Ecto neural progenitor cell (in vitro differentiated cells): ENCODE measurements at regions not wholly inside any gene's neighbourhood (a gene's known extent, or its start where the extent isn't known, plus 50 kb on each side); places are given as distances from the start of the nearest gene placed in this dataset.
"Not testable (repeated sequence)": the region's sequence is repeated elsewhere in the genome, so short reads cannot be mapped to it uniquely, and the experiment has no call there.

Source experiments
- DNase-seq: peaks from one replicate; pipeline ENCODE4 v3.0.0-alpha.2; 2018; ENCODE audit warnings: low spot score

- no peak for DNase-seq
Measured at GRCh38 chr10:125605167-125605566, 77.8 kb downstream of the TEX36 start.

GRCh38 chr10:125602825-125603224 lies 80.1 kb downstream of the TEX36 start:
- no peak for DNase-seq

- DNase-seq, result no peak
Measured at GRCh38 chr10:125599194-125599593, 83.8 kb downstream of the TEX36 start.

GRCh38 chr10:125595911-125596310 lies 87.1 kb downstream of the TEX36 start:
- DNase-seq, result no peak

GRCh38 chr10:125593644-125594043 lies 89.3 kb downstream of the TEX36 start:
- no peak for DNase-seq

GRCh38 chr10:125592897-125593296 lies 90.1 kb downstream of the TEX36 start:
- no peak for DNase-seq

- no peak for DNase-seq
Measured at GRCh38 chr10:125591886-125592285, 91.1 kb downstream of the TEX36 start.

GRCh38 chr10:125588738-125589137 lies 94.2 kb downstream of the TEX36 start:
- not testable (repeated sequence) for DNase-seq

- no peak for DNase-seq
Measured at GRCh38 chr10:125584954-125585353, 98.0 kb downstream of the TEX36 start.

GRCh38 chr10:125578658-125579315 lies 104.2 kb downstream of the TEX36 start:
- DNase-seq, result no peak

- no peak for DNase-seq
Measured at GRCh38 chr10:125575843-125576242, 107.1 kb downstream of the TEX36 start.

GRCh38 chr10:125568156-125568555 lies 114.8 kb downstream of the TEX36 start:
- no peak for DNase-seq

GRCh38 chr10:125567529-125567928 lies 115.4 kb downstream of the TEX36 start:
- DNase-seq, result no peak

GRCh38 chr10:125565046-125565445 lies 117.9 kb downstream of the TEX36 start:
- DNase-seq, result no peak

GRCh38 chr10:125564570-125564969 lies 118.4 kb downstream of the TEX36 start:
- no peak for DNase-seq

- no peak for DNase-seq
Measured at GRCh38 chr10:125562737-125563136, 120.2 kb downstream of the TEX36 start.

- no peak for DNase-seq
Measured at GRCh38 chr10:125560947-125561346, 122.0 kb downstream of the TEX36 start.

- no peak for DNase-seq
Measured at GRCh38 chr10:125559210-125559609, 123.8 kb downstream of the TEX36 start.

- no peak for DNase-seq
Measured at GRCh38 chr10:125557801-125558505, 125.0 kb downstream of the TEX36 start.

- no peak for DNase-seq
Measured at GRCh38 chr10:125557311-125557710, 125.7 kb downstream of the TEX36 start.

- DNase-seq, result no peak
Measured at GRCh38 chr10:125556882-125557281, 126.1 kb downstream of the TEX36 start.

- DNase-seq, result no peak
Measured at GRCh38 chr10:125555743-125556142, 127.2 kb downstream of the TEX36 start.

- DNase-seq, result no peak
Measured at GRCh38 chr10:125555267-125555666, 127.7 kb downstream of the TEX36 start.

- DNase-seq, result no peak
Measured at GRCh38 chr10:125554753-125555152, 128.2 kb downstream of the TEX36 start.
